Globus pallidus (tissue), 1 donor: ENCODE measurements at regions not wholly inside any gene's neighbourhood (a gene's known extent, or its start where the extent isn't known, plus 50 kb on each side); places are given as distances from the start of the nearest gene placed in this dataset.

Experiments
- DNase-seq: peaks from one replicate; pipeline ENCODE4 v3.0.0-alpha.2; 2015; ENCODE audit warnings: low spot score

- DNase-seq, result peak; percentile 42
Measured at GRCh38 chr5:77844623-77845323, 68.6 kb upstream of the TBCA start.

DNA sequence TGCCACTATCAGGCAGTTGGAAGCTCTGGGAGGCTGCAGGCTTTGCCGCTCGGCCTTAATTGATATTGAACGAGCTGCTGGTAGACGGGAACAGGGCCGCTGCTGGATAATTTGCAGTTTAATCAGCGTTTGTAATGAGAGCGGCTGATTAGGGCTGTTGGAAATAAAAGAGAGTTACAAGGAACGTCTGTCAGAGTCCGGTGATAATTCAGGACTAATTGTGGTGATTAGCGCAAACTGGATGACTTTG is 68.2 kb upstream of the TBCA start:
- DNase-seq, result no peak

- peak; percentile 72 for DNase-seq
Measured at GRCh38 chr5:77843570-77844372, 67.6 kb upstream of the TBCA start.

DNA sequence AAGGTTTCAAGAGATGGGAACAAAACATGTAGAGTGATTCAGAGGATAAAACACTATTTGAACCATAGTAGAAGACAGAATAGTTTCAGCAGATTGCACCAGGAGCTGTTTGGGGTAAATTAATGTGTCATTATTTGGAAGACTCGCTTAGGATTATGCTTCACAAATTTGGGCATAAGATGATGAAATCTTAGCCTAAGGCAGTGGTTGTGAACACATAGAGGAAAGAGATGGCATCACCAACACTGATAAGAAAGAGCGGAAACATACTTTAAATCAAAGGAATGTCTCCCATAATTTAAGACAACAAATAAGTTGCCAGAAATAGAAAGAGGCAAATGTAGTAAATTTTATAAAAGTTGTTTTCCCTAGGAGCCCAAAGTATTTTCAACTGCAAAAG is 66.1 kb upstream of the TBCA start:
- DNase-seq, result no peak

DNA sequence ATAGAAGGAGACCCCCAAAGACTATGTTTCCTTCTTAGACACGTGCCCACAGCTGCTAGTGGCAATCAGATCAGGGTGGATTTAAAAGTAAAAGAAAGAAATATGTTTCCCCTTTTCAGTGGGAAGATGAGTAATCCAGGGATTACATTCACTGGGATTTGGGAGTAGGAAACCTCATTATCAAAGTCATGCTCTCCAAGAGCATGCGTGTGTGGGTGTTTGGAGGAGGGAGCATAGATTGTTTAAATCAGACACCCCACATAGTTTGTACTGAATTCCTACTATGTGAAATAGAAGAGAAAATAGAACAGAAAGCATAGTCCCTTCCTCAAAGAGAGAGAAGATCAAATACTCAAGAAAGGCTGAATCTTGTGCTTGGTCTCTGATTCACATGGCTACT is 65.5 kb upstream of the TBCA start:
- DNase-seq, result no peak

DNA sequence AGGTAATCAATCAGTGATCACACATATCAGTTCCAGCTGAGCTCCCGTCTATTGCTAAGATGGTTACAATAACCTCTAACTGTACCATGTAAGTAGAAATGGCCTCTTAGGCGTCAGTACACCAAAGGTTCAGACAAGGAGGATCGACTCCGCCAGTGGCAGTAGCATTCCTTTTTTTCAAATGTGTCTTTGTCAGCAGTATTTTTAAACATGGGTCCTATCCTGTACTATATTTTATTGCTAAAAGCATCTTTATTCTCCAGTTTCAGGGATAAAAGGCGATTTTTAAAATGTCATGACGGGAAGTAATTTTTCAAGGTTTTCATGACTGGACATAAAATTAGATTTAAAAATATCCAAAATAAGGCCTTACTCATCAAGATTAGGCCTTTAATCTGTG is 64.8 kb upstream of the TBCA start:
- DNase-seq, result no peak

- no peak for DNase-seq
Measured at GRCh38 chr5:77839691-77840090, 63.6 kb upstream of the TBCA start.

- DNase-seq, result no peak
Measured at GRCh38 chr5:77832938-77833337, 56.8 kb upstream of the TBCA start.

DNA sequence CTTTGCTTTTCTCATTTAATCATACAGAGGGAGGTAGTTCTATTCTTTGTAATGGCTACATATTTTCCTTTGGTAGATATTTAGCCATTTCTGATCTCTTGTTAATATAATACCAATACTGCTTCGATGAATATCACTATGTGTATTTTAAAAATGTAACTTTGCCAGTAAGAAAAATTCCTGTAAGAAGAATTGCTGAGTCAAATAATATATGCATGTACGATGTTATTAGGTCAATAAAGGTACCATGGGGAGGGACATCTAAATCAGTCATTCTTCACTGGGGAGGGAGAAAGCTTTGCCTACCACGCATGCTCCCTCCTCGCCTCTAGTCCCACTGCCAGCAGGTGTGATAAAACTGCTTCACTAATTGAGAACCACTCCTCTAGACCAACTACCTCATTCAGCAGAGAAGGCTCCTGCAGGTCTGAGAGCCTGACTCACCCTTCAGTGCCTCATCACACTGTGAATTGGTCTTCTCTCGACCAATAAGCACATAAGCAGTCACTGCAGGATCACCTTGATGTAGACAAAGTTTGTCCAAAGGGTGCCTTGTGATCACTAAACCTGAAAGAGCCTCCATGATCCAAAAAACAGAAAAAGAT is 56.1 kb upstream of the TBCA start:
- no peak for DNase-seq

- no peak for DNase-seq
Measured at GRCh38 chr5:77828445-77828844, 52.3 kb upstream of the TBCA start.
